ENCODE measurements at regions not wholly inside any gene's neighbourhood (a gene's known extent, or its start where the extent isn't known, plus 50 kb on each side); places are given as distances from the start of the nearest gene placed in this dataset.

- H3K4me3 ChIP-seq (ENCODE audit: low read length), result no peak overlapping the region
- no peaks in the 10 kb centered on the region for H3F3A ChIP-seq (ENCODE audit: control insufficient read depth, insufficient read depth)
- TF ChIP-seq CTCF (IDR thresholded peaks at IDR 0.05; ENCODE audit: low read depth, low read length, poor library complexity, severe bottlenecking) (no peak), EZH2phosphoT487 (IDR thresholded peaks at IDR 0.05; ENCODE audit: borderline replicate concordance, low read length) (no peak)
- no peaks in the 10 kb centered on the region for H3K36me3 ChIP-seq (ENCODE audit: control insufficient read depth, low read length)
- H3K9me3 ChIP-seq (ENCODE audit: control insufficient read depth, insufficient read depth, low read length), result no peaks in the 10 kb centered on the region
- no peaks in the 10 kb centered on the region for H3K79me2 ChIP-seq (ENCODE audit: control insufficient read depth, low read length)
- no peaks in the 10 kb centered on the region for H3K27me3 ChIP-seq (ENCODE audit: control insufficient read depth, low read length)
- no peaks in the 10 kb centered on the region; the same call in 1 of the 2 replicates for H3K9me2 ChIP-seq (replicated peaks; ENCODE audit: control insufficient read depth, low read length)
- no peak overlapping the region for H3K4me2 ChIP-seq (ENCODE audit: low read length)
- no peak overlapping the region for H3K27ac ChIP-seq (ENCODE audit: low read depth, low read length)
- H4K20me1 ChIP-seq (ENCODE audit: control insufficient read depth, insufficient read depth, low read depth, low read length), result no peaks in the 10 kb centered on the region
- H3K4me1 ChIP-seq (ENCODE audit: control insufficient read depth, low read length), result no peaks in the 10 kb centered on the region
These were observed 102.4 kb upstream of the CDH9 start for GRCh38 chr5:27140831-27141230.

- H3K4me3 ChIP-seq (ENCODE audit: low read length), result no peak overlapping the region
- no peaks in the 10 kb centered on the region for H3K9me3 ChIP-seq (ENCODE audit: control insufficient read depth, insufficient read depth, low read length)
- 0 out of 2 replicates have a peak, but pooled peaks cover 2% of the 10 kb centered on the region for H3K9me2 ChIP-seq (replicated peaks; ENCODE audit: control insufficient read depth, low read length)
- no peaks in the 10 kb centered on the region for H3K79me2 ChIP-seq (ENCODE audit: control insufficient read depth, low read length)
- no peak for TF ChIP-seq EZH2phosphoT487 (IDR thresholded peaks at IDR 0.05; ENCODE audit: borderline replicate concordance, low read length)
- no peak for TF ChIP-seq CTCF (IDR thresholded peaks at IDR 0.05; ENCODE audit: low read depth, low read length, poor library complexity, severe bottlenecking)
- H3K27me3 ChIP-seq (ENCODE audit: control insufficient read depth, low read length), result no peaks in the 10 kb centered on the region
- H3F3A ChIP-seq (ENCODE audit: control insufficient read depth, insufficient read depth), result no peaks in the 10 kb centered on the region
- H3K36me3 ChIP-seq (ENCODE audit: control insufficient read depth, low read length), result no peaks in the 10 kb centered on the region
- no peak overlapping the region for H3K27ac ChIP-seq (ENCODE audit: low read depth, low read length)
- no peaks in the 10 kb centered on the region for H4K20me1 ChIP-seq (ENCODE audit: control insufficient read depth, insufficient read depth, low read depth, low read length)
- H3K4me2 ChIP-seq (ENCODE audit: low read length), result no peak overlapping the region
- no peaks in the 10 kb centered on the region for H3K4me1 ChIP-seq (ENCODE audit: control insufficient read depth, low read length)
These were observed 92.2 kb upstream of the CDH9 start for GRCh38 chr5:27130587-27130986.

GRCh38 chr5:27129926-27130325 is 91.5 kb upstream of the CDH9 start:
- 0 out of 2 replicates have a peak, but pooled peaks cover 2% of the 10 kb centered on the region for H3K9me2 ChIP-seq (replicated peaks; ENCODE audit: control insufficient read depth, low read length)
- H3K4me1 ChIP-seq (ENCODE audit: control insufficient read depth, low read length), result no peaks in the 10 kb centered on the region
- TF ChIP-seq EZH2phosphoT487 (IDR thresholded peaks at IDR 0.05; ENCODE audit: borderline replicate concordance, low read length) (no peak), CTCF (IDR thresholded peaks at IDR 0.05; ENCODE audit: low read depth, low read length, poor library complexity, severe bottlenecking) (no peak)
- H3K9me3 ChIP-seq (ENCODE audit: control insufficient read depth, insufficient read depth, low read length), result no peaks in the 10 kb centered on the region
- no peak overlapping the region for H3K27ac ChIP-seq (ENCODE audit: low read depth, low read length)
- H3K4me3 ChIP-seq (ENCODE audit: low read length), result no peak overlapping the region
- no peaks in the 10 kb centered on the region for H3K79me2 ChIP-seq (ENCODE audit: control insufficient read depth, low read length)
- H4K20me1 ChIP-seq (ENCODE audit: control insufficient read depth, insufficient read depth, low read depth, low read length), result no peaks in the 10 kb centered on the region
- no peaks in the 10 kb centered on the region for H3K36me3 ChIP-seq (ENCODE audit: control insufficient read depth, low read length)
- H3K4me2 ChIP-seq (ENCODE audit: low read length), result no peak overlapping the region
- no peaks in the 10 kb centered on the region for H3F3A ChIP-seq (ENCODE audit: control insufficient read depth, insufficient read depth)
- no peaks in the 10 kb centered on the region for H3K27me3 ChIP-seq (ENCODE audit: control insufficient read depth, low read length)
